ENCODE measurements at regions not wholly inside any gene's neighbourhood (a gene's known extent, or its start where the extent isn't known, plus 50 kb on each side); places are given as distances from the start of the nearest gene placed in this dataset.

DNA sequence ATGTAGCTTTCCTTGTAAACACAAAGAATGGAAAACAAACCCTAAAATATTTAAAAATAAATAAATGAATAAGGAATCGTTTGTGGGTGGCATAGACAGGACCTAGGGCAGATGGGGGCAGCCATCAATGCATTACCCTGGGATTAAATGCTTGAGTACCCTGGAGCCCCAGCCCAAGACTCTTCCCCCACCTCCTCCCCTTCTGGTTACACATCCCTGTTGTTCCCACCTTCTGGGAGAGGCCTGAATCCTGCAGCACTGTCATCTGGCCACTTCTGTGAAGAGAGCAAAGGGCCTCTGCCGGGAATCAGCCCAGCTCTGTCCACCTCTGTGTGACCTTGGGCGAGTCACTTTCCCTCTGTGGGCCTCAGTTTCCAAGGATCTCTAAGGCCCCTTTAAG, 61.6 kb upstream of the COL13A1 start:
- DNase-seq (ENCODE audit: low read depth in 3 of 3) = no peak

GRCh38 chr10:69741252-69741651, 60.5 kb upstream of the COL13A1 start:
- no peak for DNase-seq (ENCODE audit: low read depth in 3 of 3)

- no peak for DNase-seq (ENCODE audit: low read depth in 3 of 3)
Measured at GRCh38 chr10:69741671-69742355, 59.9 kb upstream of the COL13A1 start.

DNA sequence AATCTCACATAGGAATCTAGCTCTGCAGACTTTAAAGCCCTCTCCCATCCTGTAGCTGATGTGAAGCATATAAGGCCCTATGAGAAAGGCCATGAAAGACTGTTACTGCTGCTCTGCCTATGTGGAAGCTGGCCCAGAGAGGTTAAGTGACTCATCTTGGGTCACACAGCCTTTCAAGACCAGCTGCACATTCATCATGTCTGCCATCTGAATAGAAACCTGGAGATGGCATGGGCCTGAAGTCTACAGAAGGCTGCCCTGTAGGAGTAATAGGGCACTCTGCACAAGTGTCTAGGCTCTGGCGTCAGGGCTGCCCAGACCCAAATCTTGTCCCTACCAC, 59.4 kb upstream of the COL13A1 start:
- no peak for DNase-seq (ENCODE audit: low read depth in 3 of 3)

- DNase-seq (ENCODE audit: low read depth in 3 of 3) = peak in 2 of 3 donors; percentile 5 to 29
Measured at GRCh38 chr10:69742928-69743602, 58.6 kb upstream of the COL13A1 start.

GRCh38 chr10:69744971-69745370, 56.7 kb upstream of the COL13A1 start:
- DNase-seq (ENCODE audit: low read depth in 3 of 3) = no peak

DNA sequence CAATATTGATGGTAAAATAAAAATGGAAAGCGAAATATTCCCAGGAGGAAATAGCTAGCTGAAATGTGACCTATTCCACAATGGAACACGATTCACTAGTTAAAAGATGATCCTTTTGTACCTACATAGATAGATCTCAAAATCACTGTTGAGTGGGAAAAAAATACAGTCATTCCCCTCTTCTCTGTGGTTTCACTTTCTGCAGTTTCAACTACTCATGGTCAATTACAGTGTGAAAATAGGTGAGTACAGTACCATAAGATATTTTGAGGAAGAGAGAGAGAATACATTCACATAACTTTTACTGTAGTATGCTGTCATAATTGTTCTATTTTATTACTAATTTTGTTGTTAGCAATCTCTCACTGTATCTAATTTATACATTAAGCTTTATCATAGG, 56.0 kb upstream of the COL13A1 start:
- DNase-seq (ENCODE audit: low read depth in 3 of 3) = no peak

DNA sequence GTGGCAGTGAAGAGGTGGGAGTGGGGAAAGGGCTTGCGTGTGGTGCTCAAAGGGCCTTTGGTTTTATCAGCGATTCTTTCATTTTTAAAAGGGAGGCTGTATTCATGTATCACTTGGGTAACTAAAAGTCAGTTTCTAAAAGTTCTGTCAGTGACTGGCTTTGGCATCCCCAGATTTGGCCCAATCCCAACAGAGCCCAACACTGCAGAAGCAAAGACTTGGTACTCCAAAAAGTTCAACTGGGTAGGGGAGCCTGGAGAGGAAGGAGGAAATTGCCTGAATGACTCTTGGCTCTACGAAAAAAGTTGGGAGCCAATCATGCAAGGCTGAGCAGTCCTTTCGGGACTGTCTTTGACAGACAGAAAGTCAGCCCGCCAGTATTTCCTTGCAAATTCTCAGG, 54.5 kb upstream of the COL13A1 start:
- no peak for DNase-seq (ENCODE audit: low read depth in 3 of 3)

- DNase-seq (ENCODE audit: low read depth in 3 of 3) = no peak
Measured at GRCh38 chr10:69748621-69749020, 53.1 kb upstream of the COL13A1 start.

DNA sequence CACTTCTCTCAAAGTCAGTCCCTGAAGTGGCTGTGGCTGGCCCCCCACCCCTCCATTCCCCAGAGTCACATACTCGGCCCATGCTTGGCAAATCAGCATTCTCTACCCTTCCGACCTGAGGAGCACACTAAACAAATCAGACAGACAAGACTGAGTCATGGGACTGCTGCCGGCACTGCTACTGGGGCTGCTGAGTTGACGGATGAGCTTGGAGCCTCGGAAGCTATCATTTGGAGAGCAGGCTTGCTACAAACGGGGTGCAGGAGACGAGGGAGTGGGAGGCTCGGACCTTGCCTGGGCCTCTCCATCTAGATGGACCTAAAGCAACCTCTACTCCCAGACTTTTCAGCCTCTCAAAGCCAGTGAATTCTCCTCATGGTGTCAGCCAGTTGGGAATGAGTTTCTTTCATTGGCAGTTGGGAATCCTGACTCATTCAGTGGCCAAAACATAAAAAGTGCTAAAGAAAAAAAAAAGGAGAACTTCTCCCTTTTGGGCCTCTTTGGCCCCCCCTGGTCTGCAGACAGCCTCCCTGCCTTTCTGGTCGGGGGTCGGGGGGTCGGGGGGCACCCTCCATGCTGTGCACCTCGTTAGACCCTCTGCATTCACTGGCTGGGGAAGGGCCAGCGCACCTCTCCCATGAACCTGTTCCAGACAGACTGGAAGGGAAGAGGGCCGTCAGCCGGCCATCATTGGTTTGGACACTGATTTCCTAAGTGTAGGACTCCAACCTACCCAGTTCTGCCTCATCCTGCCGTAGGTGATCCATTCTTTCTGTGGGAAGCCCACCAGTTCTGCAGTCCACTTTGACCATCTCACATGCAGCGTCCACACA, 52.3 kb upstream of the COL13A1 start:
- no peak for DNase-seq (ENCODE audit: low read depth in 3 of 3)

DNA sequence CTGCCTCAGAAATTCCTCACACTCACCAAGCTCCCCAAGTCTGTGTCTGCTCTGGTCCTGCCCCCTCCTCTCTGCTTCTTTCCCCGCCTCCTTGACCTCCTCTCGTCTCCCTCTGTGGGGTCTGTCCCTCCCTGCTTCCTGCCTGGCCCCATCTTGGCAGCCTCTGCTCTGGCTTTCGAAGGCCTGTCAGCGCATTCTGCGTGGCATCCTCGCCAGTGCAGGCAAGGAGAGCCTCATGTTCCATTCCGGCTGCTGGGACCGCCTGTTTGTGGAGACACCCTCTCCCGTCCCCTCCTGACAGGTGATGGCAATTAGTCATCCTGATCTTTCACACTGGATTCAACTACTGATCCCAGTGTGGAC, 51.7 kb upstream of the COL13A1 start:
- no peak for DNase-seq (ENCODE audit: low read depth in 3 of 3)

DNA sequence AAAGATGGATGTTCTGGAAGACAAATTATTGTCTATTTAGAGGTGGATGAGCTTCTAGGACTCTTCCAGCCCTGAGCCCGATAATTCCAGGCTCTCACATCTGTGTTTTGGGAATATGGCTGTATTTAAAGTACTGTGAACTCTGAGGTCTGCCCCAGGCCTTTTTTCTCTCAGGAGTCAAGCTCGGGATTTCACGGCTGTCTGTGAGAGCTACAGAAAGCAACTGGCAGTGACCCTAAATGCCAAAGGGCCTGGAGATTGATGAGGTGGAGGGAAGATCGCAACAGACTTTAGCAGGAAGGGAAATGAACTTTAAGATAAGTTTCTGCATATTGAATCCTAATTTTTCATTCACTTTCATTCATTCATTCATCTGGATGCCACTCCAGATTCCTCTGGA, 51.0 kb upstream of the COL13A1 start:
- DNase-seq (ENCODE audit: low read depth in 3 of 3) = no peak

DNA sequence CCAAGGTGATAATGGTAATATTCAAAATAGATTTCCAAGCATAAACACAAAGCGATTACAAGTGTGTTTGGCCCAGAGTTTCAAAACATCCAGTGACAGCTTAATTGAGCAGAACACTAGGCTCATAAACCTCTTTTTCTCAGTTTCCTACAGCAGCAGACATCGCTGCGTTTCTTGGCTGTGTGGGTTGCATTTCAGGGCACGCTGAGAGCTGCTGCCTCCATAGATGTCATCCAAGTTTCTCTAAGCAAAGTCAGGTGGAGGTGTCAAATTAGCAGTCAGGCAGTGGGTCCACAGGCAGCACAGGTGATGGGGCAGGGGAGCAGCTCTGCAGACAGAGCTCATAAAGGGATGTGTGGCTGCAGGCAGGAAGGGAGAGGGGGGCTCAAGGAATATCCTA, 50.5 kb upstream of the COL13A1 start:
- DNase-seq (ENCODE audit: low read depth in 3 of 3) = no peak

All from stimulated activated CD4-positive, alpha-beta T cell treated with anti-CD3 and anti-CD28 coated beads, TNF-alpha, amount 100 ng/mL, for 48 hours (primary cell).